ENCODE measurements at regions not wholly inside any gene's neighbourhood (a gene's known extent, or its start where the extent isn't known, plus 50 kb on each side); places are given as distances from the start of the nearest gene placed in this dataset.

- Histone ChIP-seq H3K27me3 (replicated peaks; ENCODE audit: insufficient read depth) (no peaks in the 10 kb centered on the region), H3K4me3 (no peak overlapping the region), H3K4me1 (ENCODE audit: control insufficient read depth in 1 of 2, low read depth in 2 of 2) (peaks cover 12 to 27% of the 10 kb centered on the region in 2 donors), H3K27ac (no peak overlapping the region), H3K9me3 (no peaks in the 10 kb centered on the region), H3K36me3 (no peaks in the 10 kb centered on the region)
- ATAC-seq (ENCODE audit: insufficient number of reproducible peaks, low FRiP score, low read depth): no peak
- TF ChIP-seq CTCF (IDR thresholded peaks at IDR 0.05): no peak
- DNase-seq (ENCODE audit: low spot score): no peak
Observed at GRCh38 chr9:129341171-129341986, 163.3 kb upstream of the IER5L start.

- H3K4me1 ChIP-seq (ENCODE audit: control insufficient read depth in 1 of 2, low read depth in 2 of 2): peaks cover 20 to 35% of the 10 kb centered on the region in 2 donors
- no peak overlapping the region for H3K4me3 ChIP-seq
- TF ChIP-seq CTCF (IDR thresholded peaks at IDR 0.05): no peak
- DNase-seq (ENCODE audit: low spot score) (no peak), ATAC-seq (ENCODE audit: insufficient number of reproducible peaks, low FRiP score, low read depth) (no peak)
- H3K9me3 ChIP-seq: no peaks in the 10 kb centered on the region
- H3K36me3 ChIP-seq: no peaks in the 10 kb centered on the region
- H3K27me3 ChIP-seq (replicated peaks; ENCODE audit: insufficient read depth): no peaks in the 10 kb centered on the region
- no peak overlapping the region for H3K27ac ChIP-seq
Observed at GRCh38 chr9:129340427-129341170, 162.5 kb upstream of the IER5L start.

DNA sequence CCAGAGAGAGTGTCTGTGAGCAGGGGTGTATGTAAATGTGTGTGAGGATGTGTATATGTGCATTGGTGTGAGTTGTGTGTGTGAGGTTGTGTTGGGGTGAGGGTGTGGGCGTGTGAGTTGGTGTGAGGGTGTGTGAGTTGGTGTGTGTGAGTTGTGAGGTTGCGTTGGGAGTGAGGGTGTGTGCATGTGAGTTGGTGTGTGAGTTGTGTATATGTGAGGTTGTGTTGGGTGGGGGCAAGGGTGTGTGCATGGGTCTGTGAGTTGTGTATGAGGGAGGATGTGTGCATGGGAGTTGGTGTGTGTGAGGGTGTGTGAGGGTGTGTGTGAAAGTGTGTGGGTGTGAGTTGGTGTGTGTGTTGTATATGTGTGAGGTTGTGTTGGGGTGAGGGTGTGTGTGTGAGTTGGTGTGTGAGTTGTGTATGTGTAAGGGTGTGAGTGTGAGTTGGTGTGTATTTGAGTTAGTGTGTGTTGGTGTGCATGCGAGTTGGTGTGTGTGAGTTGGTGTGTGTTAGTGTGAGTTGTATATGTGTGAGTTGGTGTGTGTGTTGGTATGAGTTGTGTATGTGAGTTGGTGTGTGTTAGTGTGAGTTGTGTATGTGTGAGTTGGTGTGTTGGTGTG, 161.6 kb upstream of the IER5L start:
- Histone ChIP-seq H3K27me3 (replicated peaks; ENCODE audit: insufficient read depth) (no peaks in the 10 kb centered on the region), H3K9me3 (no peaks in the 10 kb centered on the region), H3K4me1 (ENCODE audit: control insufficient read depth in 1 of 2, low read depth in 2 of 2) (peaks cover 29 to 44% of the 10 kb centered on the region in 2 donors), H3K4me3 (no peak overlapping the region), H3K27ac (peak overlapping the region in 1 of 2 donors; percentile 8), H3K36me3 (no peaks in the 10 kb centered on the region)
- no peak for TF ChIP-seq CTCF (IDR thresholded peaks at IDR 0.05)
- DNase-seq (ENCODE audit: low spot score) (no peak), ATAC-seq (ENCODE audit: insufficient number of reproducible peaks, low FRiP score, low read depth) (no peak)

- no peaks in the 10 kb centered on the region for H3K36me3 ChIP-seq
- DNase-seq (ENCODE audit: low spot score): no peak
- no peak for TF ChIP-seq CTCF (IDR thresholded peaks at IDR 0.05)
- H3K4me1 ChIP-seq (ENCODE audit: control insufficient read depth in 1 of 2, low read depth in 2 of 2): peaks cover 35 to 52% of the 10 kb centered on the region in 2 donors
- H3K27ac ChIP-seq: peak overlapping the region in 1 of 2 donors; percentile 8
- H3K27me3 ChIP-seq (replicated peaks; ENCODE audit: insufficient read depth): no peaks in the 10 kb centered on the region
- ATAC-seq (ENCODE audit: insufficient number of reproducible peaks, low FRiP score, low read depth): no peak
- no peaks in the 10 kb centered on the region for H3K9me3 ChIP-seq
- no peak overlapping the region for H3K4me3 ChIP-seq
Observed at GRCh38 chr9:129338724-129339430, 160.8 kb upstream of the IER5L start.
